Endothelial cell (in vitro differentiated cells): ENCODE measurements at regions not wholly inside any gene's neighbourhood (a gene's known extent, or its start where the extent isn't known, plus 50 kb on each side); places are given as distances from the start of the nearest gene placed in this dataset.

Experiments used
- DNase-seq: peaks from one replicate; pipeline ENCODE4 v3.0.0; 2021; ENCODE audit warnings: low spot score
- H3K27ac Mint-ChIP-seq: one replicate; pipeline ENCODE4 v1.8.0; 2021; ENCODE audit warnings: mixed read lengths, inconsistent platforms; ENCODE audit not compliant: unreplicated experiment
- H3K27me3 Mint-ChIP-seq: one replicate; pipeline ENCODE4 v1.8.0; 2021; ENCODE audit warnings: mild to moderate bottlenecking, moderate library complexity, mixed read lengths, inconsistent platforms; ENCODE audit not compliant: unreplicated experiment
- H3K36me3 Mint-ChIP-seq: one replicate; pipeline ENCODE4 v1.8.0; 2021; ENCODE audit warnings: mild to moderate bottlenecking, low read depth, mixed read lengths, inconsistent platforms; ENCODE audit not compliant: unreplicated experiment
- H3K4me1 Mint-ChIP-seq: one replicate; pipeline ENCODE4 v1.8.0; 2021; ENCODE audit warnings: mild to moderate bottlenecking, mixed read lengths, inconsistent platforms; ENCODE audit not compliant: unreplicated experiment
- H3K4me3 Mint-ChIP-seq: one replicate; pipeline ENCODE4 v1.8.0; 2021; ENCODE audit warnings: mild to moderate bottlenecking, mixed read lengths, inconsistent platforms; ENCODE audit not compliant: unreplicated experiment
- H3K9me3 Mint-ChIP-seq: one replicate; pipeline ENCODE4 v1.8.0; 2021; ENCODE audit warnings: mixed read lengths, inconsistent platforms; ENCODE audit not compliant: unreplicated experiment
- TF ChIP-seq, protein P1 (sequence below): fragments of 200-600 bp; sonication (generic); IDR thresholded peaks from one replicate; pipeline ENCODE4 v1.5.0; 2021; ENCODE audit warnings: antibody characterized with exemption; ENCODE audit not compliant: unreplicated experiment

DNA sequence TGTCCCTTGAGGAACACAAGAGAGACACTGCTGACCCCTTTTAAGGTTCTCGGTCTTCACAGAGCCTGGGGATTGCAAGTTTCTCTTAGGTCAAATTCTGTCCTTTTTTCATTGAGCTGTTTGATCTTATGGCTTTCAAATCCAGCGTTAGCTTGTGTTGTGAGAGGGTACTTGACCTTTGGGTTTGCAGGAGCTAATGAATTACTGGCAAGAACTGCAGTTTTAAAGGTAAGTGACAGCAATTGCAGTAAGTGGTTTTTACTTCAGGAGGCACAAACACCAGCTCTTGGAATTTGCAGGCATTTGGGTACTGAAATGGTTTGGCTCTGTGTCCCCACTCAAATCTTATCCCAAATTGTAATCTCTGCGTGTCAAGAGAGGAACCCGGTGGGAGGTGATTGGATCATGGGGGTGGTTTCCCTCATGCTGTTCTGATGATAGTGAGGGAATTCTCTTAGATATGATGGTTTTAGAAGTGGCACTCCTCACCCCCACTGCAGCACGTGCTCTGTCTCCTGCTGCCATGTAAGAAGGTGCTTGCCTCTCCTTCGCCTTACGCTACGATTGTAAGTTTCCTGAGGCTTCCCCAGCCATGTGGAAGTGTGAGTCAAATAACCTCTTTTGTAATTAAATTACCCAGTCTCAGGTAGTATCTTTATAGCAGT is 134.5 kb upstream of the LYPLAL1 start:
- no peak overlapping the region for H3K27ac Mint-ChIP-seq
- TF ChIP-seq, protein P1, sequence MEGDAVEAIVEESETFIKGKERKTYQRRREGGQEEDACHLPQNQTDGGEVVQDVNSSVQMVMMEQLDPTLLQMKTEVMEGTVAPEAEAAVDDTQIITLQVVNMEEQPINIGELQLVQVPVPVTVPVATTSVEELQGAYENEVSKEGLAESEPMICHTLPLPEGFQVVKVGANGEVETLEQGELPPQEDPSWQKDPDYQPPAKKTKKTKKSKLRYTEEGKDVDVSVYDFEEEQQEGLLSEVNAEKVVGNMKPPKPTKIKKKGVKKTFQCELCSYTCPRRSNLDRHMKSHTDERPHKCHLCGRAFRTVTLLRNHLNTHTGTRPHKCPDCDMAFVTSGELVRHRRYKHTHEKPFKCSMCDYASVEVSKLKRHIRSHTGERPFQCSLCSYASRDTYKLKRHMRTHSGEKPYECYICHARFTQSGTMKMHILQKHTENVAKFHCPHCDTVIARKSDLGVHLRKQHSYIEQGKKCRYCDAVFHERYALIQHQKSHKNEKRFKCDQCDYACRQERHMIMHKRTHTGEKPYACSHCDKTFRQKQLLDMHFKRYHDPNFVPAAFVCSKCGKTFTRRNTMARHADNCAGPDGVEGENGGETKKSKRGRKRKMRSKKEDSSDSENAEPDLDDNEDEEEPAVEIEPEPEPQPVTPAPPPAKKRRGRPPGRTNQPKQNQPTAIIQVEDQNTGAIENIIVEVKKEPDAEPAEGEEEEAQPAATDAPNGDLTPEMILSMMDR, result no peak
- H3K9me3 Mint-ChIP-seq, result no peaks in the 10 kb centered on the region
- DNase-seq, result no peak
- H3K4me1 Mint-ChIP-seq, result peaks cover 6% of the 10 kb centered on the region
- no peak overlapping the region for H3K4me3 Mint-ChIP-seq
- H3K36me3 Mint-ChIP-seq, result no peaks in the 10 kb centered on the region
- H3K27me3 Mint-ChIP-seq, result no peaks in the 10 kb centered on the region

DNA sequence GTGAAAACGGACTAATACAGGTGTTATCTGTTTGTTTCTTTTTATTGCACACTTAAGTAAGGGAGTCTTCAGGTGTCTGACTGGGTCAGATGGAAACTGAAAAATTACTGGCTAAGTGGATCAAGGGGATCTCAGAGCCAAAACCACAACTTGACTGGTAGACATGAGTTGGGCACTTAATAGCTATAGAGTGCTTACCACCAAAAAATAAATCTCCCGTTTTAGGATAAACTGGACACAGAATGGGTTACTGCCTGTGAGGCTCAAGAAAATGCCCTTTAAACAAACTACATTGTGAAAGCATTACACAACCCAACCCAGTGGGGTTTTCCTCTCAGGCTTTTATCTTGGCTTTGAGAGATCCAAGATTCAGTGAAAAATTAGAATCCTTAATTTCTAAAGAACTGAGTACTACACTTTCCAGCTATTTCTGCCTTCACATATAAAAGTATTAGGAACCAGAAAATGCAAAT is 134.0 kb upstream of the LYPLAL1 start:
- peaks cover 6% of the 10 kb centered on the region for H3K4me1 Mint-ChIP-seq
- H3K27ac Mint-ChIP-seq, result no peak overlapping the region
- H3K27me3 Mint-ChIP-seq, result no peaks in the 10 kb centered on the region
- H3K9me3 Mint-ChIP-seq, result no peaks in the 10 kb centered on the region
- no peak overlapping the region for H3K4me3 Mint-ChIP-seq
- no peak for DNase-seq
- TF ChIP-seq, protein P1, result no peak
- no peaks in the 10 kb centered on the region for H3K36me3 Mint-ChIP-seq

DNA sequence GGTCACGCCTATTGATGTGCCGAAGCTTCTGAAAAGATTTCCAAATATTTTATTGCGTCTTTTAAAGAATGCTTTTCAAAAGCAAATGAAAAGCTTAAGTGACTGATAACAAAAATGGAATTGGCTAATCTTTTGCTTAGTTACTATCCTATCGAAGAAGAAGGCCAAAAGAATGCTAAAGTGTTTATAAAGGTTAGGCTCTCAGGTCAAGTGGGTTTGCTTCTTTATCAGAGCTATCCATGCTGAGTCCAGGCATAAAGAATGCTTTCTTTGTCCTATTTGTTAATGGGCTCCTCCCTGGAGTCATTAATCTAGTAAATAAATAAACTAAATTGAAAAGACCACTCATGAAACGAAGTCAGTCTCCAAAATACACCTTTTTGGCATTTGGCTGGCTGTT is 133.4 kb upstream of the LYPLAL1 start:
- no peaks in the 10 kb centered on the region for H3K9me3 Mint-ChIP-seq
- TF ChIP-seq, protein P1, result no peak
- H3K4me3 Mint-ChIP-seq, result no peak overlapping the region
- H3K4me1 Mint-ChIP-seq, result peaks cover 6% of the 10 kb centered on the region
- H3K36me3 Mint-ChIP-seq, result no peaks in the 10 kb centered on the region
- H3K27ac Mint-ChIP-seq, result no peak overlapping the region
- DNase-seq, result no peak
- no peaks in the 10 kb centered on the region for H3K27me3 Mint-ChIP-seq

DNA sequence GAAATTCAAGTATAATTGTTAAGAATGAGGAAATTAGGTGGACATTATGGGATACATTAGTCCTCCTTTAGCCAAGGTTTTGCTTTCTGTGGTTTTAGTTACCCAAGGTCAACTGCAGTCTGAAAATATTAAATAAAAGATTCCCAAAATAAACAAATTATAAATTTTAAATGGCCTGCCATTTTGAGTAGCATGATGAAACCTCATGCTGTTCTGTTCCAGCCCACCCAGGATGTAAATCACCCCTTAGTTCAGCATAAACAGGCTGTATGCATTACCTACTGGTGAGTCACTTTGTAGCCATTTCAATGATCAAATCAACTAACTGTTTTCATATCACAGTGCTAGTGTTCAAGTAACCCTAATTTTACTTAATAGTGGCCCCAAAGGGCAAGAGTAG is 132.5 kb upstream of the LYPLAL1 start:
- H3K4me3 Mint-ChIP-seq, result no peak overlapping the region
- no peaks in the 10 kb centered on the region for H3K27me3 Mint-ChIP-seq
- H3K27ac Mint-ChIP-seq, result no peak overlapping the region
- no peak for DNase-seq
- TF ChIP-seq, protein P1, result no peak
- H3K36me3 Mint-ChIP-seq, result no peaks in the 10 kb centered on the region
- H3K9me3 Mint-ChIP-seq, result no peaks in the 10 kb centered on the region
- peaks cover 2% of the 10 kb centered on the region for H3K4me1 Mint-ChIP-seq

DNA sequence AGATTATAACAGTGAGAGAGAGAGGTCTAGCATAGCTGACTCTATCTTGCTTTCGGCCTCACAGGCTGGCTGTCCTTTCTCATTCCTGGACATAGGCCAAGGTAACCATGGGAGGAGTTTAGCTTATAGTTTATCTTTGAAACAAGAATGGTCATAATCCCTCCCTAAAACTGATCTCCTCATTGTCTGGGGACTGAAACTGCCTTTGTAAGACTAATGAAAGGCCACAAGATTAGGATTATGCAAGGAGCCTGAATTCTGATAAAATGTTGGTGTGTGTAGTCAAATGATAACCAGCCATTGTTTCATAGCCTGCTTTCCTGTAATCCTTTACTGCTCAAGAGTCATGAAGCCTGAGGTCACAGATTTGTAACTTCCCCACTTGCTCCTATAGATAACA is 131.9 kb upstream of the LYPLAL1 start:
- no peak for DNase-seq
- TF ChIP-seq, protein P1, result no peak
- Mint-ChIP-seq H3K36me3 (no peaks in the 10 kb centered on the region), H3K4me1 (peaks cover 2% of the 10 kb centered on the region), H3K9me3 (no peaks in the 10 kb centered on the region), H3K4me3 (no peak overlapping the region), H3K27ac (no peak overlapping the region), H3K27me3 (peaks cover 2% of the 10 kb centered on the region)
